WTC11 (cell line): ENCODE measurements at regions not wholly inside any gene's neighbourhood (a gene's known extent, or its start where the extent isn't known, plus 50 kb on each side); places are given as distances from the start of the nearest gene placed in this dataset.

Experiments used
- ATAC-seq: fragments of 200-7000 bp; cut with Tn5 transposase; 2 replicates; pipeline ENCODE4 v1.10.0; 2021; ENCODE audit warnings: mild to moderate bottlenecking, moderate library complexity
- CTCF ChIA-PET: fragments of 300-600 bp; sonication (Branson Sonifier 250); formaldehyde crosslinking; loops from one replicate; lab custom pipeline; 2021; ENCODE audit warnings: antibody characterized with exemption; lab: Charles Lee
- POLR2A ChIA-PET: fragments of 350-600 bp; sonication (Branson Sonifier 250); formaldehyde crosslinking; loops from one replicate; lab custom pipeline; 2021; ENCODE audit warnings: antibody characterized with exemption; lab: Charles Lee
- DNase-seq: peaks from one replicate; pipeline ENCODE4 v3.0.0; 2021; ENCODE audit warnings: low spot score
- H3K27ac Mint-ChIP-seq: 2 replicates; pipeline ENCODE4 v1.8.0; 2021; ENCODE audit warnings: mixed read lengths
- H3K27me3 Mint-ChIP-seq: 2 replicates; pipeline ENCODE4 v1.8.0; 2021; ENCODE audit warnings: low read depth, mild to moderate bottlenecking, moderate library complexity, mixed read lengths
- H3K36me3 Mint-ChIP-seq: 2 replicates; pipeline ENCODE4 v1.8.0; 2021; ENCODE audit warnings: mixed read lengths
- H3K4me1 Mint-ChIP-seq: 2 replicates; pipeline ENCODE4 v1.8.0; 2022; ENCODE audit warnings: mixed read lengths
- H3K4me3 Mint-ChIP-seq: 2 replicates; pipeline ENCODE4 v1.8.0; 2021; ENCODE audit warnings: mild to moderate bottlenecking, moderate library complexity, mixed read lengths
- H3K9me3 Mint-ChIP-seq: 2 replicates; pipeline ENCODE4 v1.8.0; 2021; ENCODE audit warnings: mixed read lengths
- E2F4 ChIP-seq: sonication (generic); formaldehyde crosslinking; IDR thresholded peaks from 2 replicates; pipeline ENCODE4 v1.8.1; 2022; ENCODE audit warnings: low read depth, mild to moderate bottlenecking, moderate library complexity, missing genetic modification reagents, borderline replicate concordance
- ELF4 ChIP-seq: sonication (generic); formaldehyde crosslinking; IDR thresholded peaks from 2 replicates; pipeline ENCODE4 v1.8.1; 2022; ENCODE audit warnings: low read depth, mild to moderate bottlenecking, moderate library complexity, missing genetic modification reagents
- ESRRA ChIP-seq: sonication (generic); formaldehyde crosslinking; IDR thresholded peaks from 2 replicates; pipeline ENCODE4 v1.8.1; 2022; ENCODE audit warnings: mild to moderate bottlenecking, missing genetic modification reagents, borderline replicate concordance
- JAZF1 ChIP-seq: fragments of 250-450 bp; sonication (Bioruptor Pico); IDR thresholded peaks from 2 replicates; pipeline ENCODE4 v1.9.0; 2021; ENCODE audit warnings: moderate library complexity, mild to moderate bottlenecking, inconsistent platforms
- MLX ChIP-seq: sonication (generic); formaldehyde crosslinking; IDR thresholded peaks from 2 replicates; pipeline ENCODE4 v1.8.1; 2023; ENCODE audit warnings: mild to moderate bottlenecking, missing genetic modification reagents, moderate library complexity
- ZNF138 ChIP-seq: sonication (generic); formaldehyde crosslinking; conservative IDR thresholded peaks from 2 replicates; pipeline ENCODE4 v1.8.1; 2022; ENCODE audit warnings: mild to moderate bottlenecking, moderate library complexity, missing genetic modification reagents
- ZNF317 ChIP-seq: sonication (generic); formaldehyde crosslinking; IDR thresholded peaks from 2 replicates; pipeline ENCODE4 v1.8.1; 2023; ENCODE audit warnings: low read depth, mild to moderate bottlenecking, moderate library complexity, missing genetic modification reagents, borderline replicate concordance
- ZNF396 ChIP-seq: fragments of 250-450 bp; sonication (Bioruptor Pico); IDR thresholded peaks from 2 replicates; pipeline ENCODE4 v1.8.0; 2021; ENCODE audit warnings: mild to moderate bottlenecking, moderate library complexity, borderline replicate concordance
- ZNF425 ChIP-seq: fragments of 250-450 bp; sonication (Bioruptor Pico); conservative IDR thresholded peaks from 2 replicates; pipeline ENCODE4 v1.9.0; 2021; ENCODE audit warnings: mild to moderate bottlenecking
- TF ChIP-seq, protein P1 (sequence below): sonication (generic); formaldehyde crosslinking; conservative IDR thresholded peaks from 2 replicates; pipeline ENCODE4 v1.8.1; 2023; ENCODE audit warnings: mild to moderate bottlenecking, low read depth, missing genetic modification reagents, moderate library complexity
- TF ChIP-seq, protein P2 (sequence below): sonication (generic); formaldehyde crosslinking; IDR thresholded peaks from 2 replicates; pipeline ENCODE4 v1.8.0; 2023; ENCODE audit warnings: mild to moderate bottlenecking, missing genetic modification reagents
- TF ChIP-seq, protein P3 (sequence below): fragments of 250-450 bp; sonication (Bioruptor Pico); IDR thresholded peaks from 2 replicates; pipeline ENCODE4 v1.9.0; 2021; ENCODE audit warnings: moderate library complexity, mild to moderate bottlenecking, inconsistent platforms, borderline replicate concordance
- TF ChIP-seq, protein P4 (sequence below): sonication (generic); formaldehyde crosslinking; IDR thresholded peaks from 2 replicates; pipeline ENCODE4 v1.8.0; 2022; ENCODE audit warnings: mild to moderate bottlenecking, missing genetic modification reagents
- TF ChIP-seq, protein P5 (sequence below): sonication (generic); formaldehyde crosslinking; IDR thresholded peaks from 2 replicates; pipeline ENCODE4 v1.8.1; 2023; ENCODE audit warnings: mild to moderate bottlenecking, moderate library complexity, missing genetic modification reagents
- TF ChIP-seq, protein P6 (sequence below): fragments of 200-600 bp; IDR thresholded peaks from 2 replicates; pipeline ENCODE4 v1.8.0; 2022; ENCODE audit warnings: antibody characterized with exemption

DNA sequence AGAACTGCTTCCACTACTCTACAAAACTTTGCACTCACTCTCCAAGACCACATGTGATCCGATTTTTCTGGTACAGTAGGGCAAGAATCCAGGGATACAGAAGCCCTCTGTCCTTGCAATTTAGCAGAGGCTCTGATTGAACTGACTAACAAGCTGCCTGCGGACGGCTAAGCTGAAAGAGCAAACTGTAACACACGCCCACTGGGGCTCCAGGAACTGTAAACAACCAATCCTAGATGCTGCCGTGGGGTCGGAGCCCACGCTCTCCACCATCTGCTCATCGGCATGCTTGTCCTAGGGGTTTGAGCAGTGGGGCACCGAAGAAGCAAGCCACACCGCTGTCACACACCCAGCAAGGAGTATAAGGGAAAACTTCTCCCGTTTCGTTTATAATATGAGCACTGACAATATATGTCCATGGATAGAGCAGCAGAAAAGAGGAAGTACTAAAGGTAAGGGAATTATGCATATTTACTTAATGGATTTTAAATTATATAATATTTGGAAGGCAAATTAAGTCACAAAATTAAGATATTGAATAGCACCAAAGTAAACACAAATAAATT lies 634.4 kb upstream of the POT1 start (continued):
- TF ChIP-seq ZNF425 (no peak), JAZF1 (CRISPR knock-in tag) (no peak), ZNF396 (no peak), E2F4 (no peak), ELF4 (CRISPR knock-in tag) (no peak), MLX (CRISPR knock-in tag) (no peak)
- TF ChIP-seq, protein P1, sequence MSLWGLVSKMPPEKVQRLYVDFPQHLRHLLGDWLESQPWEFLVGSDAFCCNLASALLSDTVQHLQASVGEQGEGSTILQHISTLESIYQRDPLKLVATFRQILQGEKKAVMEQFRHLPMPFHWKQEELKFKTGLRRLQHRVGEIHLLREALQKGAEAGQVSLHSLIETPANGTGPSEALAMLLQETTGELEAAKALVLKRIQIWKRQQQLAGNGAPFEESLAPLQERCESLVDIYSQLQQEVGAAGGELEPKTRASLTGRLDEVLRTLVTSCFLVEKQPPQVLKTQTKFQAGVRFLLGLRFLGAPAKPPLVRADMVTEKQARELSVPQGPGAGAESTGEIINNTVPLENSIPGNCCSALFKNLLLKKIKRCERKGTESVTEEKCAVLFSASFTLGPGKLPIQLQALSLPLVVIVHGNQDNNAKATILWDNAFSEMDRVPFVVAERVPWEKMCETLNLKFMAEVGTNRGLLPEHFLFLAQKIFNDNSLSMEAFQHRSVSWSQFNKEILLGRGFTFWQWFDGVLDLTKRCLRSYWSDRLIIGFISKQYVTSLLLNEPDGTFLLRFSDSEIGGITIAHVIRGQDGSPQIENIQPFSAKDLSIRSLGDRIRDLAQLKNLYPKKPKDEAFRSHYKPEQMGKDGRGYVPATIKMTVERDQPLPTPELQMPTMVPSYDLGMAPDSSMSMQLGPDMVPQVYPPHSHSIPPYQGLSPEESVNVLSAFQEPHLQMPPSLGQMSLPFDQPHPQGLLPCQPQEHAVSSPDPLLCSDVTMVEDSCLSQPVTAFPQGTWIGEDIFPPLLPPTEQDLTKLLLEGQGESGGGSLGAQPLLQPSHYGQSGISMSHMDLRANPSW (CRISPR knock-in tag), result no peak
- TF ChIP-seq, protein P2, sequence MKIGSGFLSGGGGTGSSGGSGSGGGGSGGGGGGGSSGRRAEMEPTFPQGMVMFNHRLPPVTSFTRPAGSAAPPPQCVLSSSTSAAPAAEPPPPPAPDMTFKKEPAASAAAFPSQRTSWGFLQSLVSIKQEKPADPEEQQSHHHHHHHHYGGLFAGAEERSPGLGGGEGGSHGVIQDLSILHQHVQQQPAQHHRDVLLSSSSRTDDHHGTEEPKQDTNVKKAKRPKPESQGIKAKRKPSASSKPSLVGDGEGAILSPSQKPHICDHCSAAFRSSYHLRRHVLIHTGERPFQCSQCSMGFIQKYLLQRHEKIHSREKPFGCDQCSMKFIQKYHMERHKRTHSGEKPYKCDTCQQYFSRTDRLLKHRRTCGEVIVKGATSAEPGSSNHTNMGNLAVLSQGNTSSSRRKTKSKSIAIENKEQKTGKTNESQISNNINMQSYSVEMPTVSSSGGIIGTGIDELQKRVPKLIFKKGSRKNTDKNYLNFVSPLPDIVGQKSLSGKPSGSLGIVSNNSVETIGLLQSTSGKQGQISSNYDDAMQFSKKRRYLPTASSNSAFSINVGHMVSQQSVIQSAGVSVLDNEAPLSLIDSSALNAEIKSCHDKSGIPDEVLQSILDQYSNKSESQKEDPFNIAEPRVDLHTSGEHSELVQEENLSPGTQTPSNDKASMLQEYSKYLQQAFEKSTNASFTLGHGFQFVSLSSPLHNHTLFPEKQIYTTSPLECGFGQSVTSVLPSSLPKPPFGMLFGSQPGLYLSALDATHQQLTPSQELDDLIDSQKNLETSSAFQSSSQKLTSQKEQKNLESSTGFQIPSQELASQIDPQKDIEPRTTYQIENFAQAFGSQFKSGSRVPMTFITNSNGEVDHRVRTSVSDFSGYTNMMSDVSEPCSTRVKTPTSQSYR (CRISPR knock-in tag), result no peak
- TF ChIP-seq, protein P3, sequence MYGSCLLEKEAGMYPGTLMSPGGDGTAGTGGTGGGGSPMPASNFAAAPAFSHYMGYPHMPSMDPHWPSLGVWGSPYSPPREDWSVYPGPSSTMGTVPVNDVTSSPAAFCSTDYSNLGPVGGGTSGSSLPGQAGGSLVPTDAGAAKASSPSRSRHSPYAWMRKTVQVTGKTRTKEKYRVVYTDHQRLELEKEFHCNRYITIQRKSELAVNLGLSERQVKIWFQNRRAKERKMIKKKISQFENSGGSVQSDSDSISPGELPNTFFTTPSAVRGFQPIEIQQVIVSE, result no peak
- TF ChIP-seq, protein P4, sequence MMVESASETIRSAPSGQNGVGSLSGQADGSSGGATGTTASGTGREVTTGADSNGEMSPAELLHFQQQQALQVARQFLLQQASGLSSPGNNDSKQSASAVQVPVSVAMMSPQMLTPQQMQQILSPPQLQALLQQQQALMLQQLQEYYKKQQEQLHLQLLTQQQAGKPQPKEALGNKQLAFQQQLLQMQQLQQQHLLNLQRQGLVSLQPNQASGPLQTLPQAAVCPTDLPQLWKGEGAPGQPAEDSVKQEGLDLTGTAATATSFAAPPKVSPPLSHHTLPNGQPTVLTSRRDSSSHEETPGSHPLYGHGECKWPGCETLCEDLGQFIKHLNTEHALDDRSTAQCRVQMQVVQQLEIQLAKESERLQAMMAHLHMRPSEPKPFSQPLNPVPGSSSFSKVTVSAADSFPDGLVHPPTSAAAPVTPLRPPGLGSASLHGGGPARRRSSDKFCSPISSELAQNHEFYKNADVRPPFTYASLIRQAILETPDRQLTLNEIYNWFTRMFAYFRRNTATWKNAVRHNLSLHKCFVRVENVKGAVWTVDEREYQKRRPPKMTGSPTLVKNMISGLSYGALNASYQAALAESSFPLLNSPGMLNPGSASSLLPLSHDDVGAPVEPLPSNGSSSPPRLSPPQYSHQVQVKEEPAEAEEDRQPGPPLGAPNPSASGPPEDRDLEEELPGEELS (CRISPR knock-in tag), result no peak

DNA sequence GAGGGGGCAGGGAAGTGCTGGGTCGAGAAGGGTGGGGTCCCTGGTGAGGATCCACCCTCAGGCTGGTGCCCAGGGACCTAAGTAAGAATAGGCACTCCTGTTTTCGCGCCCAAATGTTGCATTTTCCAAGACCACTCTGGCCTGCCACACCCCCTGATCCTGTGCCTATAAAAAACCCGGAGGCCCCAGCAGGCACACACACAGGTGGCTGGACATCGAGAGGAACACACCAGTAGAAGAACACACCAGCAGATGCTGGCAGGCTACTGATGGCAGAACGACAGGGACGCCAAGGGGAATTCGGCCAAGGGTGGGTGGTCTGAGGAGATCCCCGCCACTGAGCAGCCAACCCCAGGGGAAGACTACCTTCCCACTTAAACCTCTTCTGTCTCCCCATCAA lies 633.9 kb upstream of the POT1 start:
- POLR2A ChIA-PET, result no interaction called here
- DNase-seq (no peak), ATAC-seq (peak; percentile 69)
- H3K36me3 Mint-ChIP-seq, result no peaks in the 10 kb centered on the region
- no peak overlapping the region for H3K27ac Mint-ChIP-seq
- no peaks in the 10 kb centered on the region for H3K27me3 Mint-ChIP-seq
- peaks cover 5% of the 10 kb centered on the region; the same call in 1 of the 2 replicates for H3K4me1 Mint-ChIP-seq
- no peaks in the 10 kb centered on the region for H3K9me3 Mint-ChIP-seq
- no peak overlapping the region for H3K4me3 Mint-ChIP-seq
- CTCF ChIA-PET, result no interaction called here
- TF ChIP-seq, protein P5, sequence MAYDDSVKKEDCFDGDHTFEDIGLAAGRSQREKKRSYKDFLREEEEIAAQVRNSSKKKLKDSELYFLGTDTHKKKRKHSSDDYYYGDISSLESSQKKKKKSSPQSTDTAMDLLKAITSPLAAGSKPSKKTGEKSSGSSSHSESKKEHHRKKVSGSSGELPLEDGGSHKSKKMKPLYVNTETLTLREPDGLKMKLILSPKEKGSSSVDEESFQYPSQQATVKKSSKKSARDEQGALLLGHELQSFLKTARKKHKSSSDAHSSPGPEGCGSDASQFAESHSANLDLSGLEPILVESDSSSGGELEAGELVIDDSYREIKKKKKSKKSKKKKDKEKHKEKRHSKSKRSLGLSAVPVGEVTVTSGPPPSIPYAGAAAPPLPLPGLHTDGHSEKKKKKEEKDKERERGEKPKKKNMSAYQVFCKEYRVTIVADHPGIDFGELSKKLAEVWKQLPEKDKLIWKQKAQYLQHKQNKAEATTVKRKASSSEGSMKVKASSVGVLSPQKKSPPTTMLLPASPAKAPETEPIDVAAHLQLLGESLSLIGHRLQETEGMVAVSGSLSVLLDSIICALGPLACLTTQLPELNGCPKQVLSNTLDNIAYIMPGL (CRISPR knock-in tag), result no peak
- TF ChIP-seq ZNF138 (CRISPR knock-in tag) (no peak), ZNF425 (no peak), ZNF317 (CRISPR knock-in tag) (no peak), ESRRA (CRISPR knock-in tag) (no peak)
- TF ChIP-seq, protein P6, sequence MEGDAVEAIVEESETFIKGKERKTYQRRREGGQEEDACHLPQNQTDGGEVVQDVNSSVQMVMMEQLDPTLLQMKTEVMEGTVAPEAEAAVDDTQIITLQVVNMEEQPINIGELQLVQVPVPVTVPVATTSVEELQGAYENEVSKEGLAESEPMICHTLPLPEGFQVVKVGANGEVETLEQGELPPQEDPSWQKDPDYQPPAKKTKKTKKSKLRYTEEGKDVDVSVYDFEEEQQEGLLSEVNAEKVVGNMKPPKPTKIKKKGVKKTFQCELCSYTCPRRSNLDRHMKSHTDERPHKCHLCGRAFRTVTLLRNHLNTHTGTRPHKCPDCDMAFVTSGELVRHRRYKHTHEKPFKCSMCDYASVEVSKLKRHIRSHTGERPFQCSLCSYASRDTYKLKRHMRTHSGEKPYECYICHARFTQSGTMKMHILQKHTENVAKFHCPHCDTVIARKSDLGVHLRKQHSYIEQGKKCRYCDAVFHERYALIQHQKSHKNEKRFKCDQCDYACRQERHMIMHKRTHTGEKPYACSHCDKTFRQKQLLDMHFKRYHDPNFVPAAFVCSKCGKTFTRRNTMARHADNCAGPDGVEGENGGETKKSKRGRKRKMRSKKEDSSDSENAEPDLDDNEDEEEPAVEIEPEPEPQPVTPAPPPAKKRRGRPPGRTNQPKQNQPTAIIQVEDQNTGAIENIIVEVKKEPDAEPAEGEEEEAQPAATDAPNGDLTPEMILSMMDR, result no peak
